CD1c-positive myeloid dendritic cell (primary cell): ENCODE measurements at regions not wholly inside any gene's neighbourhood (a gene's known extent, or its start where the extent isn't known, plus 50 kb on each side); places are given as distances from the start of the nearest gene placed in this dataset.
"Not testable (repeated sequence)": the region's sequence is repeated elsewhere in the genome, so short reads cannot be mapped to it uniquely, and the experiment has no call there.

Experiments used
- DNase-seq: peaks from one replicate; pipeline ENCODE4 v3.0.0-alpha.2; 2016; ENCODE audit errors: extremely low spot score

DNA sequence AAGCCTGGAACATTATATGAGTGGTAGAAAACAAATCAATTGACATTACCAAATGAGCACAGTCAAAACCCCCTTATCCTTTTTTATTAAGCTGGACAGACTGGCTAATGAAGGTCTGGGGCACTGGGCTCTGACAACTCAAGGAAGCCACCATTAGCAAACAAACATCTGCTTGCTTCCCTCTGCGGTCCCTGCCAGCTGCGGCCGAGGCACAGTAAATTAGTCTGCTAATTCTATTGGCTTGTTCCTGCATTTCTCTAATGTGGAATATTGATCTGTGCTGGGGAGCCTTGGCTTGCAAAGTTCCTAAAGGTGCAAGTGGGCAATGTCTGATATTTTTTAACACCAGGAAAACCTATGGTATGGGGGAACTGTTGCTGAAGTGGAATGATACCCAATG lies 300.3 kb downstream of the MTX2 start:
- DNase-seq, result no peak

DNA sequence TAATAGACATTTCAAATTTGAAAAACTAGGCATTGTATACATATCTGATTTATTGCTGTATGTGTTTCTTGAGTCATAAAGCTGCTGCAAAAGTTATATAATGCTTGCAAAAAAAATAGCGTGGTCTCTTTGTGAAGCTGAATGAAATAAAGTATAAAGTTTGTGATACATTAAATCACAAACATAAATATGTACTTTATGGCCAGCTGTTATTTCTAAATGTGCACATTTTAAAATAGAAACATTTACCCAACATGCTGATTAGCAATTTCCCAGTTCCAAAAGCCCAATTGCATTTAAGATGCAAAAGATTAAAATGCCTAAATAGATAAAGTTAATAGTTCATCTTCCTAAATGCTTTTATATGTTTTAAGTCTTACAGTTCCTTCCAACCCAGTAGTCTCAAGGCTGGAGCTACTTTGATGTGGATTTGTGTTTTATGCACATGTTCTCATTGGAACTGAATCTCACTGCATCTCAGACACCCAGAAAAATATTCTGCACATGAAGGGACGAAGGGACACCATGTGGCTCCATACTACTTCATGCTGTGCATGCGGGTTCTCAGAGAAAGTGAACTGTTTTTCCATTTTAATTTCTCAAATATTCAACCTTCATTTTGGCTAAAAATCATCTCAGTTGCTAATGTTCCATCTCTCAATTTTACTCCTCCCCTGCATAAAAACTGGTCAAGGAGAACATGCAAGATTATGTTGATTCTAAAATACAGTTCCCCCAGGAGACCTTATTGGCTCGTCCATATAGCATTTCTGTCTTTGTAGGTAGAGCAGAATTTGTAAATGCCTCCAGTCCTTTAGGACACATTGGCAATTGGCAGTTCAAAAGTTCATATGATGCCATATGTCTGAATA lies 304.6 kb downstream of the MTX2 start:
- DNase-seq, result no peak

DNA sequence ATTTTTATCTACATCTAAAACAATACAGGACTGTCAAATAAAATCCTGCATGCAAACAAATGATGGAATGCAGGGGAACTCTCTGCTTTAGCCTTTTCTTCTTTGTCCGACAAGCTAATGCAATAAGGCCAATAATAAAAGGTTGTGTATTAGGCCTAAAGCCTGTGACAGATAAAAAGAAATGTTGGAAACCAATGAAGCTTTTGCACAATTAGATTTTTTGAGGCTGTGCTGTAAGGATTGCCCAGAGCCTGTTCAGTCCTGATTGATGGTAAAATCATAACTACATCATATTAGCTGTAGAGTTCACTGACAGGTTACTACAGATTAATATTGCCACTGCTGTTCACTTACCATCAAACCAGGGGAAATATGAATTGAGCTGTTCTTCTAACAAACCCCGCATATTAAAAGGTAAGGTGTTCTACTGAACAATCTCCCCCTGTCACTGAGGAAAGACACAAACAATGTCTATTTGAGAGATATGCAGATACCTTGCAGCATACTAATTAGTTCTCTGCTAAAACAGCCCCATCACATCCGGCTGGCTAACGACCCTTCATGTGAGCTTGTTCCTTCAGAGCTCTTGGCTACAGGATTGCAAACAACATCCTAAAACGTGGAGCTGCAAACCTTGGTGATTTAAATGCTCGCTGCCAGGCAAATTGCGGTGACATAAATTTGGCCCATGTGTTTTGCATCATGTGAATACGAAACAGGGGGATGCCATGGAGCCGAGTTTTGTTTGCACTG lies 305.4 kb downstream of the MTX2 start:
- DNase-seq, result no peak

DNA sequence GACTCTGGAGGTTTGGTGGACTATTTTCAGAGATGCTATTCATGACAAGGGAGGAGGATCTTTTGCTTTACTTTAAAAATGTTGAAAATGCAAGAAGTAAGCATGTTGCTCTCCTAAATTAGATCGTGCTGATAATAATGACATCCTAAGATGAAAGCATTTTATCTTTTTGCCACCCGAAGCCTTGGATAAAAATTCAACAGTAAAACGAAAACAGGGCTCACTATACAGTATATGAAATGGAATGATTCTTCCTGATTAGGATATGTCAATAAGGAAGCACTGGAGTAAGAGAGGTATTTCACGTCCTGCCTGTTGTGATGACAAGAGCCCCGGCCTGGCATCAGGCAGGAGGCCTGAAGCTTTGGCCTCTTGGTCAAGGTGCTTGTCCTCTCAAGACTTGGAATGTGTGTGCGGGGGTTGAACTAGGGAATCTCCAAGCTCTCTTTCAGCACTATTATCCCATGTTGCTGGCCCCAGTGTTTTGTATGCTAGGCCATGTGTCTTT lies 306.0 kb downstream of the MTX2 start:
- no peak for DNase-seq

DNA sequence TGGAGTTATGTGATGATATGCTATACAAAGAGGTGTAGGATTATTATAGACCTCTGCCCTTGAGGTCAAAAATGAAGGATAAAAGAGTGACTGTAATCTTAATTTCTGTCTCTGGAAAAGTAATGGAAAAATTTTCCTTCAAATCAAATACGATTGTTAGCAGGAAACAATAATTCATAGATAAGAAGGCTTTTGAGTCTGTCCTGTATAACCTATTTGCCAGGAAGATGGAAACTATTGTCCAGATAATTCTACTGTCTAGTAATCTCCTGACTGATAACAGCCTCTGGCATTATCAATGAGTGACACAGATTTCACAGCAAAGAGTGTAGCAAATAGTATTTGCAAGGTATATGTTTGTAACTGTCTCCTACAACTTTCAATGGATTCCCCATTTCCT lies 307.8 kb downstream of the MTX2 start:
- DNase-seq, result no peak

DNA sequence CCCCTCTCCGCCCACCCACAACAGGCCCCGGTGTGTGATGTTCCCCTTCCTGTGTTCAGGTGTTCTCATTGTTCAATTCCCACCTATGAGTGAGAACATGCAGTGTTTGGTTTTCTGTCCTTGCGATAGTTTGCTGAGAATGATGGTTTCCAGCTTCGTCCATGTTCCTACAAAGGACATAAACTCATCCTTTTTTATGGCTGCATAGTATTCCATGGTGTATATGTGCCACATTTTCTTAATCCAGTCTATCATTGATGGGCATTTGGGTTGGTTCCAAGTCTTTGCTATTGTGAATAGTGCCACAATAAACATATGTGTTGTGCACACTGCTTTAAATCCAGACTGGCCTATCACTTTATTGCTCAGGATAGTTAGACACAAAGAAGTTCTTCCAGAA lies 309.1 kb downstream of the MTX2 start:
- not testable (repeated sequence) for DNase-seq

DNA sequence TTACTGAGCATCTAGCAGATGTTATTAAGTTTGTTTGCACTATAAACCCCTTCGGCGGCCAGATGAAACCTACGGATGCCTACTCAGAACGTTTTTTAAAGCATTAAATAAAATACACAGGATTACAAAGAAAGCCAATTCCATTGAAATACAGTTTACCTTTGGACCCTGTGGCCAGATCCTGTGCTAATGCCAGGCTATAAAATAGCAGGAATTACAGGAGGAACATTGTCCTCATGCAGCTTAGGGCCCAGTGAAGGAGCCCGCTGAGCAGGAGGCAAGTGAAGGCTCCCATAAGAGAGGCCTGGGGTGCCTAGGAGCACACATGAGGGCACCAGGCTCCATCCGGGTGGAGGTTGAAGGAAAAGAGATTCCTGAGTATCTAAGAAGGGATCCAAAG lies 310.4 kb downstream of the MTX2 start:
- no peak for DNase-seq

DNA sequence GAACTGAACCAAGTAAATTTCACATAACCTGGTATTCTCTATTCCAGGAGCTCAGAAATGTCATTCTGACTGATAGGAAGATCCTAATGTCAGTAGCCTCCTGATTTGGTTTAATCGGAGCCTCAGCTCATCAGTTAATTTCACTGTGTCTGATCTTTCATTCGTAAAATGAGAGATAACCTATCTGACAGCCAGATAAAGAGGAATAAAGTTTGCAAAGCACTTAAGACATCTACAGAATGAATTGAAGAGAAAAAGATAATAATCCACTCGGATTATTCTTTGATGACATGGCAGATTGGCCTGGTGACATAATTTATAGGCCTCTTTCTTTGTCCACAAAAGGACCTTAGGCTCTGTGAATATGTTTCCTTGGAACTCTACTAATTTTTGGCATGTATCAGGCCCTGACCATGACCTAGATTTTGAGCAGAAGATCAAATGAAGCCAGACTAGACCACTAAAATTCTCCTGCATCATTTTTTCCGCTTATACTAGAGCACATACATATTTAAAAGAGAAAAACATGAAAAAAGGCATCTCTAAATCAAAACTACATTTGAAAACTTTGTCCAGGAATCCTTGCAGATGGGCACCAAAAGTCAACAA lies 312.4 kb downstream of the MTX2 start:
- DNase-seq, result no peak

DNA sequence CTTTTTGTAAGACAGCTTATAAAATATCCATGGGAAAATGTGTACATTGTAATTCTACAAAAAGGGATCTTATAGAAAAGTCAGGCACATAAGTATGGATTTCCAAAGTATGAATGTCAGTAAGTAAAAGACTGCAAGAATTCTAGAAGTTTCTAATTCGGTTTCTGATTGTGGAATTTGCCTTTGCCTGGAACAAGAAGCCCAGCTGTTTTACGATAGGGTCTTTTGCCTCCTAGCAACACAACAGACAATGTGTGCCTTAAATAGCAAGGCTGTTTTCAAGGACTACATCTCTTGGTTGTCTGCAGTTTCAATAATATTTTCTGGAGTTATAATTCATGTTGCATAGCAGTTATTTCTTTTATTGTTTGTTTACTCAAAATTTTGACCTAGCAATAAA lies 312.9 kb downstream of the MTX2 start:
- no peak for DNase-seq

DNA sequence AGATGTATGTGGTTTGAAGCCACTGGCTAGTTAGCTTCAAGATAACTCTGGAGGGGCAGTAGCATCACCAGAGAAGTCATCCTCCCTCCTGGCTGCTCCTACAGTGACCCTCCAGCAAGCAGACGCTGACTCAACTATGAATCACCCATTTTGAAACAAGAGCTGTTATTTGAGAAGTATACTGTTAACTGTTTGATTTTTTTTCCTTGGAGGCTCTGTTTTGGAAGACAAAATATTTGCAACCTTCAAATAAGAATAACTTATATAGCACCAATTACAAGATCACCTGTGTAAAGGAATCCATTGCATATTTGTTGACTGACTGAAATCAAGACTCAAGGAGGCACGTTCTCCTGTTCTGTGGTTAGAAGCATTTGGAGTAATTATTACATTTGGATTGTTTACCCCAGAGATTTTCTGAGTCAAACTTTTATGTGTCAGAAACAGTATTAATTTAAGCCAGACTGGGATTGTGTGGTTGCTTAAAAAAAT lies 313.8 kb downstream of the MTX2 start:
- DNase-seq, result no peak

DNA sequence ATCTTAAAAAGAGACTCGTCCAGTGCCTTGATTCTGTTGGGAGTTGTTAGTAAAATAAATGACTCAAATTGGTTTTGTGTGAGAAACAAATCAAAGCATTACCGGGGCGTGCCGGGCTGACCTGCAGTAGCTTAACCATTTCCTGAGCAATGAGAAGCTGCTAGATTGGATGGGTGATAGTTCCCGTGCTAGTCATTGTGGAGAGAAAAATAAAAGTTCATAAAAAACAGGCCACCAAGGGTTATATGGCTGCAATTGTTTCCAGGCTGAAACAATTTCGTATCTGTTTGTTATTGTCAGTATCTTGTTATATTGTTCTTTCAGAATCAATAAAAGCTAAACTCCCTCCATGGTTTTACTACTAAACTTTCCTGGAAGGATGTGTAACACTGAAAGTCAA lies 314.4 kb downstream of the MTX2 start:
- no peak for DNase-seq

DNA sequence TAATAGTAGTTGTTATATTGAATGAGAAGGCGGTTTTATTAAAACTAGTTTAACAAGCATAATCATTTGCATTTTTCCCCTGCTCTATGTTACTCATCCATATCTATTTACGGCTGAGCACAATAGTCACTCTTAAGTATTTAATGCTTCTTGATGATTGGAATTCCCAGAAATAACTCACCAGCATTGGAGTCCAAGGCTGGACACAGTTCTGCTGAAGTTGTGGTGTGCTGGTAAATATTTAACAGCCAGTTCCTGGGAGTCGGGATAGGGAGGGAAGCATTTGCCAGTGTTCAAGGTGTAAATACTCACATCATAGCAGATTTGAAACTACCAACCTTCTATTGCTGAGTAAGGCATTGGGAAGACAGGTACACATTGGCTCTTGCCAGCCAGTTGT lies 315.1 kb downstream of the MTX2 start:
- no peak for DNase-seq

DNA sequence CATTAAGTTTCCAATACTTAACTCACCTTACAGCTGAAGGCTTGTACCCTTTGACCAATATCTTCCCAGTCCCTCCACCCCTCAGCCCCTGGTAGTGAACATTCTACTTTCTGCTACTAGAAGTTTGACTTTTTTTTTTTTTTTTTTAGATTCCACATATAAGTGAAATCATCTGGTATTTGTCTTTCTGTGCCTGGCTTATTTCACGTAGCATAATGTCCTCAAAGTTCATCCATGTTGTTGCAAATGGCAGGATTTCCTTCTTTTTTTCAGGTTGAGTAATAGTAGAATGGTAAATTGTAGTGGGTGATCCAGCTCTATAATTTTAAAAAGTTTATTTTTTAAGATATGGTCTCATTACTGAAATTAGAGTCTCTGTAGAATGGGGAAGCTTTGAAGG lies 316.0 kb downstream of the MTX2 start:
- no peak for DNase-seq

DNA sequence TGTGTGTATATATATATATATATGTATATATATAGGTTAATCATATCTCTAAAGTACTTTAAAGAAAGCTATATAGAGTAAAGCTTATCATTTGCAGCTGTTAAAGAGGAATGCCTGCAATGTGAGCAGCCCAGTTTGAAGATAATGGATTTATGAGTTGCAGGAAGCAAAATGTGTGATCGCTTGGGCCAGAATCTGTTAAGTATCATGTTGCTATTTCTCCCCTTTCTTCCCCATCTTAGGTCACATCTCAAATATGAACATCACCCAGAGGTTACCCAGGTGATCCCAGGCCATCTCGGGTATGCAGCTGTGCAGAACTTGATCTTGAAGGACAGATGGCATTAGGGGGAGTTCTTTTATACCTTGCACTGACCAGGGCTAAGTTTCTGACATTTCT lies 316.5 kb downstream of the MTX2 start:
- DNase-seq, result no peak

DNA sequence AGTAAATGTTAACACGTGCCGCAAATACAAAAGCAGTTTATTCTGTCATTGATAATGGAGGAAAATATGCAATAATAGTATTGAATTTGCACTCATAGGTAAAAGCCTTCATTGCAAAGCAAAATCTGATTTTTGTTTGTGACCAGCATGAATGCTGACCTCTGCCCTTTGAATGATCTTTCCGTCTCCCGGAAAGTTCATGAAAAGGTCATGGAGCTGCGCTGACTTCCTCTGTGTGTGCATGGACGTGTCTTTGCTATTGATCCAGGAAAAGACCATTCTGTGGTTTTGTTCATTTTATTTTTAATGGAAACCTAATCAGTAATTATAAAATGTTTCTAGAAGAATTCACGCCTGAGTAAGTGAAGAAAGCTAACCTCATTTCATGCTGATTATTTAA lies 320.0 kb downstream of the MTX2 start:
- DNase-seq, result no peak

DNA sequence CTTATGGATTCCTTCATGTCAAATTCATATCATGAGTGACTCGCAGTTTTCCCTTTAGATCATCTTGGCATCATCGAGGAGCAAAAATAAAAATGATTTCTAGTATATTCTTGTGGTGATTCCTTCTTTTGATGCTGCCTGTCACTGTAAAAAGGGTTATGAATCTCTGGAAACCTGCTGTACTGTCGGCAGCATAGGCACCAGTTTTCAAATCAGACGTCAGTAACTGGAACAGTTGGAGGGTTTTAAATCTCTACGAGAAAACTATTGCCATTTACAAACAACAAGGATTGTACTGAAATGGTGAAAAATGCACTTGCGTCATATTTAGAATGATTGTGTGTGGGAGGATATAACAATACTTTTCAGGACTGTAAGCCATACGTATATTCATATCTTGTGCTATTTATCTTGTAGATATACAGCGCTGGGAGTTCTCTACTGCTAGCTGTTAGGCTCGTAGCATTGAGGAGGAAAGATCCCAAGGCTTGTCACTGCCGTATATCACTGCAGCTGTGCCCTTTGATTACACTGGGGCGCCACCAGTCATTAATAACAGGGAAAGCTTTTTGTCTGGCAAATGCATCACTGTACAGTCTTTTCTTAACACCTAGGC lies 320.7 kb downstream of the MTX2 start:
- DNase-seq, result no peak

DNA sequence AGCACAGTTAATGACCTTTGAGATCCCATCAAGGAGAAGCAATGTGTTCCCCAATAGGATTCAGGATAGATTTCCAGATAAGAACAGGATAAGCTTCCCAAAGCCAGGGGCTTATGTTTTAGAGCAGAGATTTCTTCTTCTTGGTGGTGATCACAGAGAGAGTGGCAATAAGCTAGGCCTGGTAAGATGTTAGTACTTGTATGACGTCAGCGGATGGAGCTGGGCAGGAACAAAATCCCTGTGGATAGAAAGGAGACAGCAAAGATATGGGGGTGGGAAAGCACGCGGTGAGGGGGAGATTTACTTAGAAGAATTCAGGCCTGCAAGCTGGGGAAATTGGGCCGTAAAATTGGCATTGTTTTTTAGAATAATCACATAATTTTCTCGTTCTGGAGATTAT lies 323.0 kb downstream of the MTX2 start:
- no peak for DNase-seq

DNA sequence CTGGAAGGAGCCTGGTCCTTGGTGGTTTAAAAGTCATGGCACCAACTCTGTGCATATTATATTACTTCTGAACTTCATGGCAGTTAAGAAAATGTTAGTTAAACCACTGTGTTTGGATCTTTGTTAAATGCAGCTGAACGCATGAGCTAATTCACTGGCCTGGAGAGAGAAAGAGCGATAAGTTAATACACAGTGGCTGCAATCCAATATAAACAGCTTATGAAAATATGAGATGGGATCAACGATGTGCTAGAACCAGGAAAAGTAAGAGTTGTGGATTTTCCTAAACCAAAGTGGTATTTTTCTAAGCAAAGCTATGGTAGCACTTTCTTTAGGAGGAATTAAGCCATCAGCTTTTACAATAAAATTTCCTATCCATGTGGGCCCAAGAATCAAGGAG lies 326.7 kb downstream of the MTX2 start:
- no peak for DNase-seq

DNA sequence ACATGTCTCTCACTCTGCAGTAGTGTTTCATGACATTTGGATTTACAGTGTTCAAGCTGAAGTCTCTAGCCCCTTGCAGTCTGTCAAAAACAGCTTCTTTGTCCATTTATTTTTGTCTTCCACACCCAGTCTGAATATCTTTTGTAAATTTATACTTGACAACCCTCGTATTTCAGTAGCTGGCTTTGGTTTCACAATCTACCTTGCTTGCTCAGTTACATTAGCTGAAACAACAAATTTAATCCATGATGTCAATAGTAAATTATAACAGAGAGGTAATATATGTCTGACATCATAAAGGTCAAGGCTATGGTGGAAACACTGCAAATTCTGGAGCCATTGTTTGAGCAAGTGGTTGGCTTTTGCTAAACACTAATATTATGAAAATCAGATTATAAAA lies 328.7 kb downstream of the MTX2 start:
- no peak for DNase-seq

DNA sequence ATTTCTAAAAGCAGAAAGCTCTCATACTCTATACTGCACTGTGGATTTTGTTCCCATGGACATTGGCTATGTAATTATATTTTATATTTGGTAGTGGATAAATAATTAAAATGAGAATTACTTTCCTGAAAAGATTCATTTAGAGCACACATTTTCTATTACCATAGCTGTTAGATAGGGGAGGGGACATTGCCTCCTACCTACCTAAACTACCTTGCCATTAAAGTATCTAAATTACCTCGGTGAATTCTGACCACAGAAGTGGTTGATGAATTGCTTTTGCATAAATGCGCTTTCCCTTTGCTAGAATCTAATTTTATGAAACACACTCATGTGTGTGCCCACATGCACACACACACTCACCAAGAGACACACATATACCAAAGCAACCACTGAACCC lies 329.1 kb downstream of the MTX2 start:
- no peak for DNase-seq

DNA sequence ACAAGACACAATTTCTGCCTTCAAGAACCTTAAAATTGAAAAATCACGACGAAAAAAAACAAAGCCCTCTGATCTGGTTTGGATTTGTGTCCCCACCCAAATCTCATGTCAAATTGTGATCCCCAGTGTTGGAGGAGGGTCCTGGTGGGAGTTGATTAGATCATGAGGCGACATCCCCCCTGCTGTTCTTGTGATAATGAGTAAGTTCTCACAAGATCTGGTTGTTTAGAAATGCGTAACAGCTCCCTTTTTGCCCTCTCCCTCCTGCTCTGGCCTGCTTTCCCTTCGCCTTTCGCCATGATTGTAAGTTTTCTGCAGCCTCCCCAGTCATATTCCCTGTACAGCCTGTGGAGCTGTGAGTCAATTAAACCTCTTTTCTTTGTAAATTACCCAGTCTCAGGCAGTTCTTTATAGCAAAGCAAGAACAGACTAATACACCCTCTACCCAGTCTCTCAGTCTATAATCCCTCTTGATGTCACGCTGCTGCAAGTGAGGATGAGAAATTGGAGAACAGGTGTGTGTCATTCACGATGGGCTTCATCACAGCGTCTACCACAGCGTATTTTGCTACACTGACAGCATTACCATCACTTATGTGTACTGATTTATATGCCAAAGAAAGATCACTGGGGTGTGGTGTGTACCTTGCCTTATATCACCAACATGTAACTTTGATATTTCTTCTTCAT lies 330.7 kb downstream of the MTX2 start:
- DNase-seq, result no peak

DNA sequence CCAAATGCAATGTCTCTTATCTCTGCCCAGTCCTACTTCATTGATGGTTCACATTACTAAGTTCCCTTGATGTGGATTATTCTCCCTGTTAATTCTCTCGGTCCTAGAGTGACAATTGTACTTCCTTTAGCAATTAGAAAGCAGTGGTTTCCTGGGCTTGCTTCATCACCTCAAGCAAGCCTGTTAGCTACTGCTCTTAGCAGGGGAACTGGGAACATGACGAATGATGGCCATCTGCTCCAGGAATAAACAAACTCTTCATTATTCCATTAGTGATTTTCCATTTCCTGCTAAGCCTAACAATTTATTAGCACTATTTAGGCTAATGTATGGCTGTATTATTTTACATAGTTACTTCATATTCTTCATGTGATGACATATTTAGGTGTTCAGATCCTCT lies 331.8 kb downstream of the MTX2 start:
- DNase-seq, result no peak
